ENCODE measurements at regions not wholly inside any gene's neighbourhood (a gene's known extent, or its start where the extent isn't known, plus 50 kb on each side); places are given as distances from the start of the nearest gene placed in this dataset.
"Not testable (repeated sequence)": the region's sequence is repeated elsewhere in the genome, so short reads cannot be mapped to it uniquely, and the experiment has no call there.

DNA sequence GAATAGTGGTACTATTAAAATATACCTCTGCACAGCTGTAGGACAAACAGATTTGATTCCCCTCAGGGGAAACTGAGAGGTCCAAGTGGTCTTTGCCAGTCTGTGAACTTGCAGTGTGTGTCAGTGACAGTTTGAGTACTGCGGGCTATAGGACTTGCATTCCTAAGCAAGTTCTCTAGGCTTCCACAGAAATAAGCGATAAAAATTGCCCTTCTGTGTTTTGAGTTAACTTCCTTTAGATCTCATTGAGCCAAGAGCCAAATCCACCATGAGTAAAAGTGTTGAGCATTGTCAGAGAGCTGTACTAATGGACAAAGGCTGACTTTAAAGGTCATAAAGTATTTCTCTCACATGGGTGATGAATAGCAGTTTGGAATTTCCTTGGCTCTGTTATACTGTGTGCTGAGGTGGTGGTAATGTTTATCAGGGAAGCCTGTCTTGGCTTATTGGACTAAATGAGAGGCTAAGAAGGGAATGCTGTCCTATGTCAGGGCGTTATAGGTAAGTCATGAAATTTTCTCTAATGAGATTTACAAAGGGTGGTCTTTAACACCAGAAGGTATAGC lies 122.6 kb upstream of the MAP3K7 start:
- DNase-seq (ENCODE audit: low spot score), result no peak

DNA sequence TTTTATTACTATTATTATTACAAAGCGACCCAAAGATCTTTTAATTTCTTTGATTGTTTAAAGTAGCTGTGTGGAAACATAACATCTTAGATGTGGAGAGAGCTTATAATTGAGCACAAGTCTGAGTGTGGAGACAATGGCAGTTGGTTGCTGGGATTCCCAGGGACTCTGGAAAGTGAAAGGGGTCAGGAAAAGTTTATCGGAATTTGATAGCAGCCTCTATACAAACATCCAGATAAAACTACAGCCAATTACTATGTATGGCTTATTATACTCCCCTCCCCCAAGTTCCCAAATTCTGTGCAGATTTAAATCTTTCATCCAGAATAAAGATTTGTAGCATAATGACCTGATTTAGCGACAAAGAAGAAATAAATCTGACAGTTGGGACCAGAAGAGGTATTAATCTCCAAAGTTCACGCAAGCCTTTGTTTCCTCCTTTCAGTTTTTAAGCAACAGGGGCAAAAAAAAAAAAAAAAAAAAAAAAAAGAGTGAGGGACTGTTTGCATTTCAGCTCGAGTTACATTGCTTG lies 121.4 kb upstream of the MAP3K7 start:
- no peak for DNase-seq (ENCODE audit: low spot score)

DNA sequence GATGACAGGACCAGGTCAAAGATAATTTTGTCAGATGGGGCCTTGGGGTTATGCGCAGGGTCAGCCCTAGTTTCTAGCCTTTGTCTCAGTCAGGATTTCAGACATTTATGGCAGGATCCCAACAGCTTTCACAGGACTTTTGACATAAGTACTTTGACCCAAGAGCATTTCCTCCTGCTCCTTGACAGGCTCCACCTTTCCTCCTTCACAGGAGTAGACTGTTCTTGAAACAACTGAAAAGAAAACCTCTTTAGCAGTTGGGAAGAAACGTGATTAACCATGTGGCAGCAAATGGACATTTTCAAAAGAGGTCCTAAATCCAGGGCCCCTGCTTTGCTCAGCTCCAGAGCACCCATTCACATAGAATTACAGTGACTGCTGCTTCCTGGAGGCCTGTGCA lies 120.4 kb upstream of the MAP3K7 start:
- no peak for DNase-seq (ENCODE audit: low spot score)

DNA sequence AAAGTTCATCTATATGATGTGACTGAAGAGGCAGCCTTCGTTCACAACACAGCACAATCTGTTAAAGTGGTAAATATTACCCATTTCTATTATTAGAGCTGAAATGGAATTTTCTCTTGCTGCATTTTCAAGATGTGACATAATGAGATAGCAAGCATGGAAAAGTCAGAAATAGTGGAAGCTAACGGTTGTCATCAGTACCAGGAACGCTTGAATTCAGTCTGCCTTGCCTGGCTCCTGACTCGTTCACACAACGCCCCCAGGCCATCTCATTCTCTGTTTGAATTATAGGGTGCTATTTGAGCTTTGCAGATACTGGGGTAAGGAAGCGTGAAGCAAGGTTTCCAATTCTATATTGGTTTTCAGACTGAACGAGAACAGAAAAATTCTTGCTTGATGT lies 116.5 kb upstream of the MAP3K7 start:
- no peak for DNase-seq (ENCODE audit: low spot score)

DNA sequence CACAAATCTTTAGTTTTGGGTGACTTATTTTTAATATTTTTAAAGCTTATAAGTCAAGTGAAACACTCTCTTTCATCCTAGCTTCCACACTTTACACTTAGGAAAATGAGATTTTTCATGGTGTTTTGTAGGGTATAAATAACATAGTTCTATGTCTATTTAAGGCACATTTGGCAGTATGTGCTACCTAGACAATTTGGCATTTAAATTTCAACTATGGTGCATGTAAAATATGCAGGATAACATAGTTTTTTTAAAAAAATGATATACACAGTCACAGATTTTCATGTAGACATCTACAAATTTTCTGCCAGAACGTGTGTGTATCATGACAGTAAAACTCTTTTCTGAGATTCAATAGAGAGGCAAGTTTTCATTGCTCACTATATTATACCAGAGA lies 115.1 kb upstream of the MAP3K7 start:
- no peak for DNase-seq (ENCODE audit: low spot score)

DNA sequence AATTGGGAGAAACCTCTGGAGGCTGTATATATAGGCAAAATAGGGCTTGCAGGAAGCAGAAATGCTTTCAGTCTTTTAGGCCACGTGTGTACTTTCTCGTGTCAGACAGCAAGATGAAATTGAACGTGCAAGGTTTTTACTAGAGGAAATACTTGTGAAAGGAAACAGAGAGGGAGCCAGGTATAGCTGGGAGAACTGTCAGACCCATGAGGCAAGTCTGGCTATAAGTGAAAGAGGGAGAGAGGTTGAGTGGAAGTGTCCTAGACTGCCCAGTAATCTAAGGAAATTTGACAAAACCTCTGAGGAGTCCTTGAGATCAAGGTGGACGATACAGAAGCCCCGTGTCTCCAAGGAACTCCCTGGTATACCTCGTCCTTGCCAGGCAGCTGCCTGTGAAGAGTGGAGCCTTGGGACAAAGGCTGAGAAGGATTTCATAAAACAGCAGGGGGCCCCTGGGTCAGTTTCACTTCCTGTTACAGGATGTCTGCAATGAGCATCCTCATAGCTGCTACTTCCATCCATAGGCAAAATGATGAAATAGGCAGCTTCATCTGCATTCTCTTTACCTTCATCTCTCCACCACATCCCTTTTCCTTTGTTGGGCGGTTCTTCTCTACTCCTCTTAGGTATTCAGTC lies 114.4 kb upstream of the MAP3K7 start:
- DNase-seq (ENCODE audit: low spot score), result peak; percentile 61

DNA sequence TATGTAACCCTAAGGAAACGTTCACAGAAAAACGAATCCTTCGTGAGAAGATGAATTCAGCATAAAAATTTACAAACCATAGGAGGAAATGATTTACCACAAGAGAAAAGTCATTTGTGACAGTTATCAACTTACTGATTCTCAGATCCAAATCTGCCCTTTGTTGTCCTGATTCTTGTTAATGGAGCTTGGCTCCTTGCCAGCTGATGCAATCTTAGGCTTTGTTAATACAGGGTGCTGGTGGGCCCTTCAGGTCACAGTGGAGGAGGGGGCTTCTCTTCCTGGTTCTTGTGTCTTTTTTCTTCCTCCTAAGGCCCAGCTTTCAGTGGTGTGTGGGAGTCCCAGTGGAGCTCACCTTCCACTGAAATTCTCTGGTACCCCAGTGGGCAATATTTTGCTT lies 108.4 kb upstream of the MAP3K7 start:
- DNase-seq (ENCODE audit: low spot score), result no peak

DNA sequence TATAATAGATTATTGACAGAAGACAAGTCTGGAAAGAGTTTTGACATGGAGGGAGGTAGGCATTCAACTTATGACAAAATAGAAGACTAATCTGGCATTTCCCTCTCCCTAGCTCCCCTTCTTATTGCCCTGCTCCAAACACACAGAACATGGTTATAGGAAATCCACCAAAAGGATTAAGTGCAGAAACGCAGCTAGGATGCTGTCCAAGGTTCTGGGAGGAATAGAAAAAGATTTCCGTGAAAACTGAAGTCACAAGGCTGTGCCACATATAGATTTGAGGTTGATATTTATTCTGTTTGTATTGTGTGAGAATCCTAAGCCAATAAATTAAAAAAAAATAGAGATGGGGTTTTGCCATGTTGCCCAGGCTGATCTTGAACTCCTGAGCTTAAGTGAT lies 107.9 kb upstream of the MAP3K7 start:
- DNase-seq (ENCODE audit: low spot score), result no peak

DNA sequence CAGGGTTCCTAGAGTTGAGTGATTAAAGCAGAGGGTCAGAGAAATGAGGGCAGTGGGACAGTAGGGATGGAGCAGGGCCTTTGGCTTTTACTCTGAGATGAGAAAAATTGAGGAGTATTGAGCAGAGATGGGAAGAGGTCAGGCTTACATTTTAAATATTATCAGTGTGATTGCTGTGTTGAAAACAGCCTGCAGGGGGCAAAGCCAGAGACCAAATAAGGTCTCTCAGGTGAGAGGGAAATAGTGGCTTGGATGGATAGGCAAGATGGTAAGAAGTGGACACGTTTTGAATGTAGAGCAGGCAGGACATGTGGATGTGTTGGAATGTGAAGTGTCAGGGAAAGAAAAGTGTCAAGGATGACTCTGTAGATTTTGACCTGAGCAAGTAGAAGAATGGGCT lies 105.0 kb upstream of the MAP3K7 start:
- peak; percentile 36 for DNase-seq (ENCODE audit: low spot score)

DNA sequence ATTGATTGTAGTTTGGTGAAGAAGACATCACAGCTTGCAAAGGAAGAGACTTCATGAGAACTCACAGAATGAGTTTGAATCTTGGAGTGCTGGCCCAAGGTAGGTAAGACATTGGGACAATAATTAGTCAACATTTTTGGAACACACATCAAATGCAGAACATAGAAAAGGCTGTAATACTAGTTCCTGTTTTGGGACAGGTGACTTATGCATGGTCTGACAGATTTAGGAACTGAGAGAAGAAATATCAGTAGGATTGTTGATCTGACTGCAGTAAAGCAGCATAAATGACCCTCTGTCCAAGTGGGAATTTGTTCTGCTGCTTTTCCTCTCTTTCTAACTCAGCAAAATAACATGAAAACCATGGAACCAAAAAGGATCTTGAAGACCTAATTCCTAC lies 102.3 kb upstream of the MAP3K7 start:
- no peak for DNase-seq (ENCODE audit: low spot score)

DNA sequence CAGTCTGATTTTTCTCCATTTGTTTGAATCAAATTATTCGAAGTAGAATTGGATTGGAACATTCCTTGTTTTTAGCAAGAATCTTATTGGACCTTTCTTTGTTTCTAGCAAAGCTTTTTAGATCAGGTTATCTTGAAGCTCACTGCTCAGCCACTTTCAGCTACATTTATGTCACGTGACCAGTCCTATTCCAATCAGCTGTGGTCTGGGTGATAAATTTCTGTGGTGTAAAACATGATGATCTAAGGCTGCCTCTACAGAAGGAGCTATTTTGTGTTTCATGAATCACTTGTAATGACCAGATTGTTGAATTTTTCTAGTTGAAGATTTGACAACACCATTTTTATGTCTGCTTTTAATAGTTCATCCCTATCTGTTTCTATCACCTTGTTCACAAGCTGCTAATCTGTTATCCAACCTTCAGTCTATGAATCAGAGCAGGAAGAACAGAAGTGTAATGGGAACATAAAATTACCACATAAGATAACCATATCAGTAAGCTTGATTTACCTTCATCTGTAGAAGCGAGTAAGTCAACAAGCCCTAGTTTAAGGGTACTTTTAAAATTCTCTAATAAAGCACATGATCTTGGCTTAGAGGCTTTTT lies 101.0 kb upstream of the MAP3K7 start:
- no peak for DNase-seq (ENCODE audit: low spot score)

DNA sequence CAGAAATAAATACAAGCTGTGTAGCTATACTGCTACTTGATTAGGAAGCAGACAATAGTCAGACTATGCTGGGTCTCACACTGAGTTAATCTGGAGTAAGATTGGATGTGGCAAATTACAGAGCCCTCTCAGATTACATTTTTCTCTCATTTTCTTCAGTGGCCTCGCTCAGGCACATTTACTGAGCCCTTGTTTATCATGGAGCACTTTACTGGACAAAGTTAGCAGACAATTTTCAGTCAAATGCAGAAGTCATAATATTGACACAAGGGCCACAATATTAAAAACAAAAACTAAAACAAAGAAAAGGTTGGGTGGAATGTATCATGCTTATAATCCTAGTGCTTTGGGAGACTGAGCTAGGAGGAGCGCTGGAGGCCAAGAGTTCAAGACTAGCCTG lies 95.0 kb upstream of the MAP3K7 start:
- DNase-seq (ENCODE audit: low spot score), result no peak

DNA sequence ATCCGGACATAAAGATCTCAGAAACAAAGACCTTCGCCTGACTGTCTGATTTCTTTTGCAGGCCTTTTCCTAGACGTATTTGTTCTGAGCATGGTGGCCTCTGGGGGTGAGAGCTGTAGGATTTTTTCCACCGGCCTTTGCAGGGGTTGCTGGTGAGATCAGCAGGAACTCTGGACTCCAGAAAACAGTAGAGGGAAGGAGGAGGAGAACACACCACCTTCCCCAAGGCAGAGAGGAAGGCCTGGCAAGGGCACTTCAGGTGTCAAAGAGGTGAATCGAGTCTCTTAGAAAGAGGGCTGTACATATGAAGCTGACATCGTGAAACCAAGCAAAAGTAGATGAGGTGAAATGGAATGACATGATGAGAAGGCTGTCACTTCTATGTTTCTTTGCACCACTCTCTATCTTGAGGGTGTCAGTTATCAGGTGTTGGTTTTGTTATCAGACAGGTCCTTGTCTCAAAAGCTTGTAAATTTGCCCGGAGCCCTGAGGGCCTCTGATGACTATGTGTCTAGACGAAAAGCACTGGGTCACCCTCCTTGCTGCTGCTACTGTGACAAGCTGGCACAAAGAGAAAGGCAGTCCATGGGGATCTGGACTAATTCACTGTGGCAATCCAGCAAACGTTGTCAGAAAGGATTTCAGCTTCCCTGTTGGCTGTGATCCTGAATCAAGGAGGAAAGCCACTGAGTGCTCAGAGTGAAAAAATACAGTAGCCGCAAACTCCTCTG lies 91.3 kb upstream of the MAP3K7 start:
- no peak for DNase-seq (ENCODE audit: low spot score)

DNA sequence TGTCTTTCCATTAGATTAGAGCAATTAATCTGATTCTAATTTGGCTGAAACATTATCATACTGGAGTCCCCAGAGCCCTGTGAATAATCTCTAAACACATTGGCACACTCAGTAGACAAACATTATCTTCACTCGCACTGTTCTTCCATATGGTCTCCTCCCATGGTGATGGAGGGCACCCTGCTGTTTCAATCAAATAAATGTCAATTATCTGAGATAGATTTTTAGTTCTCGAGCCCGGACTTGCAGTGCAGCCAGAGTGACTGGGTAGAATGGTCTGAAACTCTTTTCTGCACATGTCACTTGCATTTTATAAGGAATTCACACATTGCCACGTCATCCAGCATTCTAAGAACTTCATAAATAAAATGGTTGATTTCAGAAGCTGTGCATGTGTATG lies 90.6 kb upstream of the MAP3K7 start:
- DNase-seq (ENCODE audit: low spot score), result no peak

DNA sequence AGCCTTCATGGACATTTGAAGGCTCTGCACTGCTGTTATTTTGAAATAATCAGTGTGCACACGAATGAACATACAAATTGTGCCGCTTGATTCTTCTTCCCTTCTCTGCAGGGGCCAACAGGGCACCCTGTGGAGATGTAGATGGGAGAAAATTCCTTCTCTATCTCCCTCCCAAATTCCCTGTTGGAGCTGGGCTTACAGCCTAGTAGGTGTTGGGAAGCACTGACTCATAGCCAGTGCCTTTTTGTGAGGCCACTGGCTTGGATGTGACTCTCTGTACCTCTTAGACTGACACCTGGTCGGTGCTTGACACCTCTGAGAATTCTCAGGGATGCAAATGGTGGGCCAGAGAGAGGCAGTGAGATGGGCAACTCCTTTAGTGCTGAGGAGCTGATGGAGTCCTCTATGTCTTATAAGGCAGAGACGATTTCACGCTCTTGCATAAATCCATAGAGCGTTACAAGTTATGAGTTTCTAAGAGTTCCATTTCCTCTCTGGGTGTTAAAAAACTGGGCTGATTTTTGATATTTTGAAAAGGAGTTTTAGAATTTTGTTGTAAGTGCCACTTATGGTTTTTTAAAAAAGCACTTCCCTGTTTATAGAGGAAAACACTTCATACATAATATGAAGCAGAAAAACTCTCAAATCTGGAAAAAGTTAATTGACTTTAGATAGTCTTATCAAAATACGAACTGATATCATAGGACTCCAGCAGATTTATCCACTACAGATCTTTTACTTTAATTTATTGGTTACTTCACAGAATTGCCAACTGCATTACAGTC lies 89.8 kb upstream of the MAP3K7 start:
- peak; percentile 39 for DNase-seq (ENCODE audit: low spot score)

DNA sequence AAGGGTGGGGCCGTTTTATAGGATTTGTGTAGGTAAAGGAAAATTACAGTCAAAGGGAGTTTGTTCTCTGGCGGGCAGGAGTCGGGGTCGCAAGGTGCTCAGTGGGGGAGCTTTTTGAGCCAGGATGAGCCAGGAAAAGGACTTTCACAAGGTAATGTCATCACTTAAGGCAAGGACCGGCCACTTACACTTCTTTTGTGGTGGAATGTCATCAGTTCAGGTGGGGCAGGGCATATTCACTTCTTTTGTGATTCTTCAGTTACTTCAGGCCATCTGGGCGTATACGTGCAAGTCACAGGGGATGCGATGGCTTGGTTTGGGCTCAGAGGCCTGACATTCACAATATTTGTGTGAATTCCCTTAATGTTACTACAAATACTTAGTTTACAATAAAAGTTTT lies 88.2 kb upstream of the MAP3K7 start:
- DNase-seq (ENCODE audit: low spot score), result not testable (repeated sequence)

DNA sequence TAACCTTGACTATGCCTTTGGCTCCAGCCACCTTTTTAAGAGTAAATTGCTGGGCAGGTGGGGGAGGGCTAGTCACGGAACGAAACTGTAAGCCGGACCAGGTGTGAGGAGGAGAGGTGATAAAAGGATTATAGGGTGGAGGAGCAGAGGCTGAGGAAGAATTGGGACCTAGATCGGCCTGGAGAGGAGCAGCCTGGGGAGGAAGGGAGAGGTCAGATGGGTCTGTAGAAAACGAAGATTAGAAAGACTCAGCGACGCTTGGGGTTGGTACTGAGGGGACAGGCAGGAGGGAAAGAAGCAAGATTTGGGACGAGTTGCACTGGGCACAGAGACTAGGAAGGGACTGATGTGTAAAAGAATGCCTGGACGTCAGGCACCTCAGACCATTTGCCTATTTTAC lies 87.2 kb upstream of the MAP3K7 start:
- not testable (repeated sequence) for DNase-seq (ENCODE audit: low spot score)

DNA sequence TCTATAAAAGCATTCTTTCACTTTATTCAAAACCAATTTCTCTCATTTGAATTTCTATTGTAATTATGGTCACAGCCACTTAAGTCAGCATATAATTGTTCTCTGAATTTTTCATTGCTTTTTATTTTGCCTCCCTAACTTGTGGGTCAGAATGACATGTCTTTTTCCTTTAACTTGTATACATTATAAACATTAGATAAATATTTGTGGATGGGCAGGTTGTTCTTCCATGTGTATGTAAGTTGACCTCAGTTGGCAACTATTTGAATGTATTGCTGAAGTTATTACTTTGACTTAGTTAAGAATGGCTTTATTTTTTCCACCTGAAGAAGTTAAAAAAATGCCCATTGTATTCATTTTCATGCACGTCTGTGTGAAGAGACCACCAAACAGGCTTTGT lies 83.0 kb upstream of the MAP3K7 start:
- no peak for DNase-seq (ENCODE audit: low spot score)

DNA sequence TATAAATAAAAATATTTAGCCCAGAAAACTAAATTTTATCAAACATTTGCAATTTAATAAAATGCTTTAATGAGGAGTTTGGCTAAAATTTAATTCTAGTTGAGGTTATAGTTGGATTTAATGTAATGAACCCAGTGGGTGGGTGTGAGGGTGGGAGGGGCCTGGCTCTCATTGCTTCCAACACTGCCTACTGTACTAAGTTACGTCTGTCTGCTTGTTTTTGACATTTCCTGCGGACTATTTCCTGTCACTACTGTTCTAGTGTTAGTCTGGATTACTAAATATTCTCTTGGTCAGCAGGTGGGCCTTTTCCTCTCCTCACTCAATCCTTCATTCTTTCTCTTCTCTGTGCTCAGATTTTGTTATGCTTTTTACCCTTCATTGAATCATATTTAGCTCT lies 82.5 kb upstream of the MAP3K7 start:
- no peak for DNase-seq (ENCODE audit: low spot score)

DNA sequence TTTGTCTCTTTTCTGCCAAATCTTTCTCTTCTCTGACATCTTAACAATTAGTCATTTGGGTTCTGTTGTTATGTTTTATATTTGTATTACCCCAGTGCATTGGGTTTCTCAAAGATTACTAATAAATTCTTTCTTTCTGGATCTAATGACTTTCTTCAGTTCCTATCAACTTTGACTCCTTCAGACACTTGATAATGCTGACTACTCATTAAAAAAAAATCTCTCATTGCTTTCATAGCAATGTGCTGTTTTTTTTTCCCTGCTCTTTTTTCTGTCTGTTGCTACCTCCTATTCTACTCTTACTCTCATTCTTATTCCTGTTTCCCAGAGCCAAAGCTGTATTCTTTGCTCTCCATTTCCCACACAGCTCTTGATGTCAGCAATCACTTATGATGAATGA lies 81.3 kb upstream of the MAP3K7 start:
- no peak for DNase-seq (ENCODE audit: low spot score)

DNA sequence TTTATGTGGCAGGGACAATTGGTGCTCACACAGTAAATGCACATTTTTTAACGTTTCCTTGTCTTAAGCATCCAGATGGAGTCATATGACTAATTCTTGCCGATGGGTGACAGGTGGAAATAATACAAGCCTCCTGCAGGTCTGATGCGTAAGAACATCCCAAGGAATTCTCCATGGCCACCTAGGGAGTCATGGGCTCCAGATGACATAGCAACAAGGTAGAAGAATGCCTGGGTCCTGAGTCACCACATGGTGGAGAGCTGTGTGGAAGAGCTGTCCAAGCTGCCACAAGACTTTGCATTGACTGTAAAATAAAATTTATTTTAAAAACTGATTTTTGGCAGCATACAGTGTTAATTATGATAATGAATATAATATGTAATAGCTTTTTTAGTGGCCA lies 77.0 kb upstream of the MAP3K7 start:
- no peak for DNase-seq (ENCODE audit: low spot score)

DNA sequence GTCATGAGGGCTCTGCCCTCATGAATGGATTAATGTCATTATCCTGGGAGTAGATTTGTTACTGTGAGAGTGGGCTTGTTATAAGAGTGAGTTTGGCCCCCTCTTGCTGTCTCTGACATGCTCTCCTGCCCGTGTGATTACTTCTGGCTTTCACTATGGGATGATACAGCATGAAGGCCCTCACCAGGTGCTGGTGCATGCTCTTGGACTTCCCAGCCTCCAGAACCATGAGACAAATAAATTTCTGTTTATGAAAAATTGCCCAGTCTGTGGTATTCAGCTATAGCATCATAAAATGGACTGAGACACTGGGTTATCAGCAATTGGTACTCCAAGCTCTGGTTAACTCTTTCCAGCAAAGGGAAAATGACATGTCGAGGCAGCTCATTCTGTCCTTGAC lies 76.2 kb upstream of the MAP3K7 start:
- DNase-seq (ENCODE audit: low spot score), result no peak
